Osteocyte (in vitro differentiated cells): ENCODE measurements at regions not wholly inside any gene's neighbourhood (a gene's known extent, or its start where the extent isn't known, plus 50 kb on each side); places are given as distances from the start of the nearest gene placed in this dataset.
"Not testable (repeated sequence)": the region's sequence is repeated elsewhere in the genome, so short reads cannot be mapped to it uniquely, and the experiment has no call there.

Experiments
- DNase-seq: peaks from one replicate; pipeline ENCODE4 v3.0.0; 2021; ENCODE audit warnings: mixed read lengths; ENCODE audit not compliant: unreplicated experiment; ENCODE audit errors: extremely low spot score
- H3K27ac Mint-ChIP-seq: one replicate; pipeline ENCODE4 v1.8.0; 2021; ENCODE audit warnings: mild to moderate bottlenecking, mixed read lengths; ENCODE audit not compliant: unreplicated experiment
- H3K27me3 Mint-ChIP-seq: one replicate; pipeline ENCODE4 v1.8.0; 2021; ENCODE audit warnings: mixed read lengths; ENCODE audit not compliant: unreplicated experiment
- H3K36me3 Mint-ChIP-seq: one replicate; pipeline ENCODE4 v1.8.0; 2021; ENCODE audit warnings: mixed read lengths; ENCODE audit not compliant: unreplicated experiment
- H3K4me1 Mint-ChIP-seq: one replicate; pipeline ENCODE4 v1.8.0; 2021; ENCODE audit warnings: mixed read lengths; ENCODE audit not compliant: unreplicated experiment
- H3K4me3 Mint-ChIP-seq: one replicate; pipeline ENCODE4 v1.8.0; 2021; ENCODE audit warnings: mild to moderate bottlenecking, moderate library complexity, mixed read lengths; ENCODE audit not compliant: unreplicated experiment
- H3K9me3 Mint-ChIP-seq: one replicate; pipeline ENCODE4 v1.8.0; 2021; ENCODE audit warnings: mixed read lengths; ENCODE audit not compliant: unreplicated experiment
- CTCF ChIP-seq: fragments of 200-600 bp; sonication (generic); IDR thresholded peaks from 2 replicates; pipeline ENCODE4 v1.5.0; 2021; ENCODE audit warnings: antibody characterized with exemption, mild to moderate bottlenecking, moderate library complexity

- Mint-ChIP-seq H3K36me3 (no peaks in the 10 kb centered on the region), H3K4me1 (no peaks in the 10 kb centered on the region), H3K4me3 (no peak overlapping the region), H3K27ac (no peak overlapping the region), H3K9me3 (no peaks in the 10 kb centered on the region), H3K27me3 (peaks cover 3% of the 10 kb centered on the region)
- DNase-seq = no peak
- TF ChIP-seq CTCF = no peak
Observed at GRCh38 chr3:176214758-176215157, 982.5 kb downstream of the TBL1XR1 start.

GRCh38 chr3:176213314-176213713 is 984.0 kb downstream of the TBL1XR1 start:
- not testable (repeated sequence) for H3K27me3 Mint-ChIP-seq, DNase-seq, H3K4me3 Mint-ChIP-seq, H3K36me3 Mint-ChIP-seq, H3K4me1 Mint-ChIP-seq, H3K27ac Mint-ChIP-seq, H3K9me3 Mint-ChIP-seq

- Mint-ChIP-seq H3K4me1 (no peaks in the 10 kb centered on the region), H3K4me3 (no peak overlapping the region), H3K36me3 (no peaks in the 10 kb centered on the region), H3K27ac (no peak overlapping the region), H3K27me3 (no peaks in the 10 kb centered on the region), H3K9me3 (no peaks in the 10 kb centered on the region)
- DNase-seq = no peak
- TF ChIP-seq CTCF = no peak
Observed at GRCh38 chr3:176208915-176209314, 988.4 kb downstream of the TBL1XR1 start.

GRCh38 chr3:176208283-176208682 is 989.0 kb downstream of the TBL1XR1 start:
- Mint-ChIP-seq H3K4me1 (no peaks in the 10 kb centered on the region), H3K27ac (no peak overlapping the region), H3K4me3 (no peak overlapping the region), H3K27me3 (no peaks in the 10 kb centered on the region), H3K9me3 (no peaks in the 10 kb centered on the region), H3K36me3 (no peaks in the 10 kb centered on the region)
- no peak for TF ChIP-seq CTCF
- DNase-seq = no peak

- H3K27me3 Mint-ChIP-seq = no peaks in the 10 kb centered on the region
- no peaks in the 10 kb centered on the region for H3K9me3 Mint-ChIP-seq
- no peak overlapping the region for H3K27ac Mint-ChIP-seq
- H3K36me3 Mint-ChIP-seq = no peaks in the 10 kb centered on the region
- no peaks in the 10 kb centered on the region for H3K4me1 Mint-ChIP-seq
- no peak overlapping the region for H3K4me3 Mint-ChIP-seq
- TF ChIP-seq CTCF = no peak
- no peak for DNase-seq
Observed at GRCh38 chr3:176206809-176207208, 990.5 kb downstream of the TBL1XR1 start.

GRCh38 chr3:176202652-176203051 is 994.6 kb downstream of the TBL1XR1 start:
- H3K27me3 Mint-ChIP-seq = no peaks in the 10 kb centered on the region
- no peaks in the 10 kb centered on the region for H3K9me3 Mint-ChIP-seq
- no peak overlapping the region for H3K27ac Mint-ChIP-seq
- TF ChIP-seq CTCF = no peak
- no peaks in the 10 kb centered on the region for H3K4me1 Mint-ChIP-seq
- H3K36me3 Mint-ChIP-seq = no peaks in the 10 kb centered on the region
- DNase-seq = no peak
- no peak overlapping the region for H3K4me3 Mint-ChIP-seq
